Activated T-cell treated with anti-CD3 and anti-CD28 coated beads for 48 hours (primary cell): ENCODE measurements at regions not wholly inside any gene's neighbourhood (a gene's known extent, or its start where the extent isn't known, plus 50 kb on each side); places are given as distances from the start of the nearest gene placed in this dataset.

ENCODE experiments used
- DNase-seq: peaks from one replicate; pipeline ENCODE4 v3.0.0-alpha.2; 2020; ENCODE audit warnings: low read depth

DNA sequence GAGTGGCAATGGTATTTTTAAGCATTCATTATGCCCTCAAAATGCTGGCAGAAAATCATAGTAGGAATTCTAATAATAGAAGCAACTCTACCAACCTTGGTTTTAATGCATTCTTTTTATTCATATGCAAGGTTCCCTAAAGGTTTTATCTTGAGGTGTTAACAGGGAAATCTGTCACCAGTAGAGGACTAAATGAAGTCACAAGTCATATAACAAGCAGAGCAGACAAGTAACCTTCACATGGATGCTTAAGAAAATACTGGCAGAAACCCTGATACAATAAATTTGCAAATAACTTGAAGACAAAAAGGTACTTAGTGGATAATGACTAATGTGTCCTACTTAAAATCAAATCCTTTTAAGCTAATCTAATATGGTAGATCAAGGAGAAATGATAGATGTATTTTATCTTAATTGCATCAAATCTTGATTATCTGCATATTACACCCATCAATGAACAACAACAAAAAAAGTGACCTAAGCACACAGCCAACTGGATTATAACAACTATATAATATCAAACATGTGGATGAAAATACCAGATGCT lies 73.3 kb downstream of the RFC3 start:
- DNase-seq, result no peak

DNA sequence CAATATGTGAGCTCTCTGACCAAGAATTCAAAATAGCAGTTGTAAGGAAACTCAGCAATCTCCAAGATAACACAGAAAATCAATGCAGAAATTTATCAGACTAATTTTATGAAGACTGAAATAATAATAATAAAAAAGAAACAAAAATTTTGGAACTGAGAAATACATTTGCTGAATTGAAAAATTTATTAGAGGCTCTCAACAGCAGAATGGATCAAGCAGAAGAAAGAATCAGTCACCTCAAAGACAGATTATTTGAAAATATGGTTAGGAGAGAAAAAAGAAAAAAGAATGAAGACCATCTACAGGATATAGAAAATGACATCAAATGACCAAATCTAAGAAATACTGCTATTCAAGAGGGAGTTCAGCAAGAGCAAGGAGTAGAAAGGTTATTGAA lies 75.6 kb downstream of the RFC3 start:
- no peak for DNase-seq

DNA sequence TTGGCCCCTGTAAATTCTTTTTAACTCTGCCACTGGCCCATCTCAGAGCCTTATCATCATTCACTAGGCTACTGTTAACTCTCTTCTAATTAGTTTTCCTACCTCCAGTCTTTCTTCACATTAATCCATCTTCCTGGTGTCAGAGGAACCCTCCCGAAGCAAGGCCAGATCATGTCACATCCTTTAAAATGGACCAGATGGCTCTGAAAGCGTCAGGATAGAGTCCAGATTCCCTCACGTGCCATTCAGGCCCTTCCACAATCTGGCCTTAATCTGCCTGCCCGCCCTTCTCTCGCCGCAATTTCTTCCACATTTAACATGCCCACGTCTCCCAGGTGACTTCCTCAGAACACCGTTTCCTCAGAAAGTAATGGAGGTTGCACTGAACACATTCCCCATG lies 86.5 kb downstream of the RFC3 start:
- DNase-seq, result no peak

DNA sequence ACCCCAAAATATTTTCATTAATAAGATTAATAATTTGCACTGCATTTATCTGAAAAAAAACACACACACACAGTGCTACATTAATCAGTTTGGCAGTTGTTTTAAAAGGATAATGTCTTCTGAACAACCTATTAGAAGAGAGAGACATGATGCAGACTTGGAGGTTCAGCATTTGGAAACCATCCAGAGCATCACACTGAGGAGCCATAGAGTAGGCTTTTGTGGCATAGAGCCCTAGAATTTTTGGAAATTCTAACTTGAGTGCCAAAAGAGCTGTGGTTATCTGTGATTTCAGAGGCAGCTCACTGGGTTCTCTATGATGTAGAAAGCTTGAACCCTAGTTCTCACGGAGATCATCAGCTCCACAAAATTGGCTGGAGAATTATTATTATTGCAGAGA lies 90.2 kb downstream of the RFC3 start:
- DNase-seq, result no peak

DNA sequence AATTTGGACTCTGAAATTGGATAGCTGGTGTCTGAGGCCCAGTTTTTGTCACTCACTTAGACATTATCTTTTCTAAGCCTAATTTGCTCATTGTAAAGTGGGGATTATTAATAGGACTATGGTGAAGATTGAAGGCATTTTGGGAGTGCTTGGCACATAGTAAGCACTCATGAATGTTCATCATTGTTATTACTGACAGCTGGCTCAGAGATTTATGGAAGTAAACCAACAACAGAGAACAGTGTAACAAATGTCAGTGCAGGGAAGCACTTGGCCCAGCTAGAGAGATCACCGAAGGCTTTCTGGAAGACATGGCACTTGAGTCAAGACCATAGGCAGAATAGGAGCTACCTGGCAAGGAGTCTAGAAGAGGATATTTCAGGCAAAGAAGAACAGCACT lies 92.3 kb downstream of the RFC3 start:
- DNase-seq, result no peak

DNA sequence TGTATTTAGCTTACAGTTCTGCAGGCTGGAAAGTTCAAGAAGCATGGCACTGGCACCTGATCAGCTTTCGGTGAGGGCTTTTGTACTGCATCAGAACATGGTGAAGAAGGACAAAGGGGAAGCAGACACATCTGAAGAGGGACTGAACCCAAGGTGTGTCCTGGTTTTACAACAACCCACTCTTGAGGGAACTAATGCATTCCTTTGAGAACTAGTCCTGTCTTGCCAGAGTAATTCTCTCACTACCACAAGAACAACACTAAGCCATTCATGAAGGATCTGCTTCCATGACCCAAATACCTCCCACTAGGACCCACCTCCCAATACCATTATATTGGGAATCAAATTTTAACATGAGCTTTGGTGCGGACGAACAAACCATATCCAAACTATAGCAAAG lies 93.6 kb downstream of the RFC3 start:
- DNase-seq, result no peak

DNA sequence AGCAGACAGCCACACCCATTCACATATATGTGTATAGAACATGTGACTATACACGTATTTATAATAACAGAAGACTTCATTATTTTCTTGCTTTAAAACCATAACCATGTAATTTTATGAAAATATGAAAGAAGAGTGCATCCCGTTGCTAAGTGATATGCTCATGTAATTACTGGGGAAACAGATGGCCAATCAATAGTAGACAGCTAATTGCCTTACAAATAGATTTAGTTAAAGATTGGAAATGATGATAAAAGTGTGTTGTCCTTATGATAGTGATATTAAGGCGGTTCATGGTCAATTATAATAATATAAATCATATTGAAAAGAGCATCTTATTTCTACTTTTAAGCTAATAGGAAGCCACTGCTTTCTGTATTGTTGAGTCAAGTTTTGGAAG lies 95.9 kb downstream of the RFC3 start:
- no peak for DNase-seq

DNA sequence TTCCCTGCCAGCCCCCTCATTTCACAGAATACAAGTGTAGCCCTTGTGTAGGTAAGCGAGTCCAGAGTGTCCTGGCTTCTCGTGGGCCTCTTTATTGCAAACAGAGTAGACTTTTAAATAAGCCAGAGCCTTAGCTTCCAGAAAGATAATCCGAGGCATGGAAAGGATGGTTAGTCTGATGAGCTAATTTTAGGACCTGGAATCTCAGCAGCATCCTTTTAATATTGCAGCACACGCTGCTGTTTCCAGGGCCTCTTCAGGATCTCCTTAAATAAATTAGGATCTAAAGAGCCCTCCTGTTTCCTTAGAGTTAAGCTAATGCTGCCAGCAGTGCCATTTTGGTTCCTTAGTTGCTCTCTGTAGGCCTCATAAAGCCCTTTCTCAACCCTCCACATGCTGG lies 99.2 kb downstream of the RFC3 start:
- no peak for DNase-seq

DNA sequence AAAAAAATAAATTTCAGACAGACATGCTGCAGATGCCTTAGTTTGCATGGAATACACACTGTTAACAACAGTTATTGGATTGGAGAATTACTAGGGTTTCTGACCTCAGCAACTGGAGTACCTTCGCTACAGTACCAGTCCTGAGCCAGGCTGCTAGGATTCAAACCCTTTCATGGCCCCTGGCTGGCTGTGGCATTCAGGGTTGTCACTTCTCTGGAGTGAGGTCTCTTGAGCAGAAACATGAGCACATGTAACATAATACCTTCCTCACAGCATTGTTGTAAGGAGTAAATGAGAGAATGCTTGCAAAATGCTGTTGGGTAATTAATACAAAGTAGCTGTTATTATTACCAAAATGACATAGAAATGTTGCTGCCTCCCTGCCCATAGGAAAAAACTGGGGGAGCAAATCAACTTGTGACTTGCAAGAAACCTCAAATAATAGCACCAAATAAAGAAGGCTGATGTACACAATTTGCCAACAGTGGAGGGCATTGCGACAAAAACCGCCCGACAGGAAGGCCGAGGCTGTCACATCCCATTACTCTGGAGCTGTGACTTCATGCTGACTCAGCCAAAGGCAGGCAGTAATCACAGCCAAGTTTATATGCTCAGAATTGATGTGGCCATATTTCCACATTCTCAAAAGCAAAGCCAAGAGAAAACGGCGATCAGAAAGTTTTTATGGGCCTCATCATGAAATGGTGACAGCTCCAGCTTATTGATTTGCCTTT lies 100.4 kb downstream of the RFC3 start:
- DNase-seq, result no peak

DNA sequence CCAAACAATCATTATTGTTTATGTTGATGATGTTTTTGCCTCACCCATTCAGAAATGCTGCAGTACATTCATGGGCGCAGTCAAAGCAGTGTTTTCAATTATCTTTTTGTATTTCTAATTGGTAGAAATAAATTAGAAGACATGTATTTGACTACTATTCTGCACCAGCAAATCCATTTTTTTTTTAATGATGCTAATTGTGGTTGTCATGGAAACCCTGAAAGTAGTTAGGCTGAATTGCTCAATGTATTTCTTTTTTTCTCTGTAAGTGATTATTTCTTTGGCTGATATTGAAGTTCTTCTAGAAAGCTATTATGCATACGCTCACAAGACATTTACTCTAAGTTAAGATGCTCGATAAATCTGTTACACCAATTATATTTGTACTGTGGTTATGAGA lies 101.2 kb downstream of the RFC3 start:
- no peak for DNase-seq

DNA sequence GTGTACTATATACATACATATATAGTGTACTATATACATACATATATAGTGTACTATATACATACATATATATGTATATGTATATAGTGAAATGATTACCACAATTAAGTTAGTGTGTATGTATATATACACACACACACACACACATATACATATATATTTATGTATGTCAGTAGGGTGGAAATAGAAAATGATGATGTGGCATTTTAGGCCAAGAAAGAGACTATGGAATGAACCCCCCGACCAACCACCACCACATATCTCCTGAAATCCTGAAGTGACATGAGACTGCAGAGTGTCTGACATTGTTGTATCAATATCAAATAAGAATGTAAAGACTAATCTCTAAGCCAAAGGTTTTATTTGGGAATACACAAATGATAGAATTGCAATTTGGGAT lies 107.6 kb downstream of the RFC3 start:
- DNase-seq, result no peak

DNA sequence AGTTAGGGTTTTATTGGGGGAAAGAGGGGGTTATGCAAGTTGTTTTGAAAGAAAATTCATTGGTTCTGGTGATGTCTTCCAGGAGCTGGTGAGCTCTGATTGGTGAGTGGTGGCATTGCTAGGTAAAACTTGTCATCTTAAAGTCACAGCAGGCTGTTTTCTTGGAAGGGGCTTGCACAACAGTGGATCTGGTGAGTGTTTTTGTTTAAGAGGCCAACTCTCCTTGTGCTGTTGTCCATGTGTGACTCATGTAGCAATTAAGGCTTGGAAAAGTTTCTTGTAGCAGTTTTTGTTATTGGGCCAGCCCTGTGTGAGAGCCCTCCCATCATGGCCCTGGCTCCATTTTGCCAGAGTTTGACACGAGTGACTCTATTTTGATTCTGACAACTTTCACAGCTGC lies 109.4 kb downstream of the RFC3 start:
- DNase-seq, result no peak

DNA sequence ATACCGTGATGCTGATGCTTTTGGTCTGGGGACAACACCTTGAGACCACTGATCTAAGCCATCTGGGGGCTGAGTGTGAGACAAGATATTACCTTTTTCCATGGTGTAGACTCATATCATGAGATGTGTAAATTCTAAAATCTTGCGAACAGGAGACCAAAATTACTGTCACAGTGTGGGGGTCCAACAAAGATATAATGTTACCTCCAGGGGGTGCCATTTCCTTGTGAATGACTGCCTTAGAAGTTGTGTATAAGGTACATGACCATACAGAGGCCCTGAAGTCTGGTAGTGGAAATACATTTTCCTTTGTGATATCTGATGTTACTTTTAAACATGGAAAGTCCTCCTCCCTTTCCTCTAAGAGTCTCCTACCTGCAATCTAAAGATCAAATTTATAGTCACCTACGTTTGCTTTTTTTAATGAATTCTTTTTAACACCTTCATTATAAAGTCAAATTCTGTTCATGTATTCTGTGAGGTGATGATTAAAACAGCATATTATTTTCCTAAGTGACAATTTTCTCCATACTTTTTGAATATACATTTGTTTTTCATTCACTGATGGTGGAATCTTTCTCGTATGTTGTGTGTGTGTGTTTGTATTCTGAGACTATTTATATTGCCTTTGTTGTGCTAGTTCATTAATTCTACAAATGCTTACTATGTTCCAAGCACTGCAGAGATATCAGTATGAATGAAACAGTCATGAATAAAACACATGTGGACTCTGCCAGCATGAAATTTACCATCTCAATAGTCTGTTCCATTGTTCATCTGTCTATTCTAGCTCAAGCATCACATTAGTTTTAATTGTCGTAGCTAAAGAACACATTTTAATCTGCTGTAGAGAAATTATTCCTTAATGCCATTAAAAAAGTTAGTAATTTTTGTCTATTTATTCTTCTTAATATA lies 113.7 kb downstream of the RFC3 start:
- DNase-seq, result no peak

DNA sequence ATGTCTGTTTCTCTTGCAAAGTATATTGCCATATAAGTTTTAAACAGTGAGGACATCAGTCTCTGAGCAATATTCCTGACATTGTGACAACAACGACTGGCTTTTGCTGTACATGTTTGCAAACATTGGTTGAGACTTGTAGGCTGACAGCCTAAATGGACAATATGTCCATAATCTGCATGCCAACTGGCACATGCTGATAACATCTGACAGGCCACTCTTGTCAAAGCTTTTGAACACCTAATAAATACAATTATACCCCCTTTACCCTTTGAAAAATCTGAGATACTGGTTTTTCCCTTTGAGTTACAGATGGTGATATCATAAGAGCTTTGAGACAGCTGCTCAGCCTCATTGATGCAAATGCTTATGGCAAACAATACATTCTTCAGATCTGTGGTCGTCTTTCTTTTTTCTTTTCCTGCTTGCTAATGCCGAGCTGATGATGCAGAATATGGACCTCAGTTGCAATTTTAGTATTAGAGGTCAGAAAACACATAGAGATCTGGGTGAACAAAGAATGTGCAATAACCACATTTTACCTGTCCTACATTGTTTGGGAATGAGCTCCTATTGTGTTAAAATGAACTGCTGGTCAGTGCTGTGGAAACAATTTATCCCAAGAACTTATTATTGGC lies 114.9 kb downstream of the RFC3 start:
- DNase-seq, result no peak

DNA sequence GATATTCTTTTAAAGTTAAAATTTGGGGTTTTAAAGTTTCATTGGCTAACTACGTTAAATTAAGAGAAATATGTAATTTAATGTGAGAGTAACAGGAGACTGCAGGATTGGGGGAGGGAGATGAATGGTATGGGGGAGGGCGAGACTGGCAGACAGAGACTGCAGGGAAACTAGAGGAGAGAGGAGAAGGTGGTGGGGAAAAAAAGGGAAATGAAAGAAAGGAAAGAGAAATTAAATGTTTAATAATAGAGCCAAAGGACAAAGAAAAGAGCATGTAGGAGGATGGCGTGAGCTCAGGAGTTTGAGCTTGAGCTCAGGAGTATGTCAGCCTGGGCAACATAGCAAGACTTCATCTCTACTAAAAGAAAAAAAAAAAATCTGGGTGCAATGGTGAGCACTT lies 115.9 kb downstream of the RFC3 start:
- no peak for DNase-seq

DNA sequence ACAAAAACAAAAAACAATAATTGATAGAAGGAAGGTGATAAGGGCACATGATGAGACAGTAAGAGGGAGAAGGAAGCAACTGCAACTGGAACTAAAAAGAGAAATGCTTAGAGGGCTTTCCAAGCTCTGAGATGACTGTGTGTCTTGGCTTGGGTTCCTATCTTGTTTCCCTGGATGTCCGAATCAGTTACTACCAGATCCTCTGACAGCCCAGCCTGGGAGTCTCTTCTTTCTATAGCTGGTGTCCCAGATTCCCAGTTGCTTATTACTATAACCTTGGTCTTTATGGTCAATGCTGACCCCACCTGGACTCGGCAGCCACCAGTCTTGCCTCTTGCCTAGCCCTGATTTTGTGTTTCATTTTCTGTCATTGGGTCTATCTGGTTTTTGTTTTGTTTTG lies 116.4 kb downstream of the RFC3 start:
- no peak for DNase-seq

DNA sequence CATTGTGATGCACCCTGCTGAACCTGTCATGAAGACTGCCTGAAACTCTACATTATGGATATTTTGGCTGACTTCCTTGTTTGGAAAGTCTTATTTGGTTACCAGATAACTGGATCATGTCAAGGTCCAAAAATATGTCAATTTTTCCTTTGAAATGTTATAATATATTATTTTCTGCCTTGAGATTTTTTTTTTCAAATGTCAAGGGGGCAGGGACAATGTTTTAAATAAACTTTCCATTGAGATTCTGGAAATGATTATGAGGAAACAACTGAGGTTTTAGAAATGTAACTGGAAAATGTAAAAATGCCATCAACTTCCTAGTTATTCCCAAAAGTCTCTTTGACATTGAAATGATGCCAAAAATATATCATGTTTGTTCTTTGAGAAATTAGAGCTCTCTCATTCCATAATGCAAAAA lies 117.0 kb downstream of the RFC3 start:
- DNase-seq, result no peak

DNA sequence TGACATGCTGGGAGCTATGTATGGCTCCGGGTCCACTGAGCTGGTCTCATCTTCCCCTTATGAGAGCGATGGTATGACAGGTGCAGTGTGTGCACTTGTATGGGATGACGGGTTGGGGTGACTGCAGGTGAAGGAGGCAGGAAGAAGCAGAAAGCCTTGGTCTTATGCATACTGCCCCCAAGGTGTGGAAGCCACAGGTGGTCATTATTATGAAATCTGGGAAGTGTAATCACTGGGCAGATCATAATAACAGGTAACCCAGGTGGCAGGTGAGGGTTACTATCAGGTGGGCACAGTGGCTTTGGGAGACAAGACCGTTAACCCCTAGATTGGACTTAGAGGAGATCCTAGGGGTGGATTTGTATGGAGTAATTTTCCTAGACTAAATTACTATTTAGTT lies 118.0 kb downstream of the RFC3 start:
- DNase-seq, result no peak

DNA sequence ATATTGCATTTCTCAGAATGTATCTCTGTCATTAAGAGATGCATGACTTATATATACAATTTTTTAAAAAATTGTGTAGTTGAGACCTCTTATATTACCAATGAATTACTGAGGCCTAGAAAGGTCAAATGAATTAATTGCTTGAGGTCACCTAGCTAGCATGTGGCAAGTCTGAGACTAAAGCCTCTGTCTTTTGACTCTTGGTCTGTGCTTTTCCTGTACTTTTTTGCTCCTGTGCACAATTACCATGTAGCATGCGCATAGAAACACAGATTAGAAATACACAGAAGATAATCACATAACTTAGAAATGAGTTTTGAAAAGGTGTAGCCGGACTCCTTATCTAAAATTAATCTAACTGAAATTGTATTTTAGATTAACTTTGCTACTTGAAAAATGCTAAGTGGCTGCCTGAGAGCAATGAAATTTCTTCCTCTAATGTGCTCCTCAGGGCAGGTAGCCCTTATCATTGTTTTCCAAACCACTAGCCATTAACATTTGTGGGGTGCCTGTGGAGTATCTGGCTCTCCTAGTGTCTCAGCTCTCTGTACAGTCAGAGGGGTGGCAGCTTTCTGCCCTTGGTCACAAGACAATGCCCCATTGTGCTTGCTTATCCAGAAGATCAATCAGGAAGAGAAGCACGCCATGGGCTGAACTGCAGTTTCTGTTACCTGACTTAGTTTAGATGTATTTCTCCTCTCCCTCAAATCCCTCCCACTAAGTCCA lies 119.6 kb downstream of the RFC3 start:
- DNase-seq, result no peak

DNA sequence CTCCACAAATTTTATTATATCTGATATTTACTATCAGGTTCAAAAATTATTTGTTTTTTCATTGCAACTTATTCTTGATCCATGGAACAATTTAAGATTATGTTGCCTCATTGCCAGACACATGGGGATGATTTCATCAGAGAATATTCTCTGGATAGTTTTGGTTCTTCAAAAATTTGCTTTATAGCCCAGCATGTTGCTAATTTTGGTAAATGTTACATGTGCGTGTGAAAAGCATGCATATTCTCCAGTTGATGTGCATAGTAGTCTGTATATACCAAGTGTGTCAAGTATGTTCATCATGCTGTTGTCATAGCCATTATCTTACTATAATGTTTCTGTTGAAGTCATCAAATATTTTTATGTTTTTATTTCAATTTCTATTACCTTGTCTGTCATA lies 122.3 kb downstream of the RFC3 start:
- no peak for DNase-seq

DNA sequence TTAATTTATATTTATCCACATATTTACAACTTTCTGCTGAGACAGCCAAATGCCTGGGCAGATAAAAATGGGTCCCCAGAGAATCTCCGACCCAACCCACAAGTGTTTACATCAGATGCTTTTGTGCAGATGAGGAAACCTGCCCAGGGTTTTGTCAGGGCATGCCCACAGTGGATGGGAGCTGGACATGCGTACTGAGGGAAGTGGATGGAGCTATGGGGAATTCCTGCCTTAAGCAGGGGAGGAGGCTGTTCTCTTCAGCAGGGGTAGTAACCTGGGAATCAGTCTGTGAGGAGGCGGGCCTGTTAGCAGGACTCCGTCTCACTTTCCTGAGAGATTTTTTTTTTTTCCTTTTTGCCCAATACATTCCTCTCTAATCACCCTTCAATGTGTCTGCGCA lies 122.9 kb downstream of the RFC3 start:
- no peak for DNase-seq

DNA sequence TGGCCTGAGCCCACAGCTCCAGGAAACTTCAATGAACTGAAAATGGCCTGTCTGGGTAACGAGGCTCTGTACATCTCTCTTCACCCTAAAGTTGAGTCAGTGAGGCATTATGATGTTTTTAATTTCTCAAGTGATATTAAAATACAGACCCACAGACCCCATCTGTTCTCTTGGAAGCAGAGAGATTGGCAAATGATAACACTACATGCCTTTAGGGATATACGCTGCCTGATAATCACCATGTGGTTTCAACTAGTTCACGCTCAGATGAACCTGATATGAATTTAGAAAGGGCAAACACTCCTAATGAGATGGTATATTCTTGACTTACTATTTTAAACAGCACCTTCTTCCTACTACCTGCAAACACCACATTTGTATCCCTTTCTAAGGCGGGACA lies 127.5 kb downstream of the RFC3 start:
- DNase-seq, result no peak
